ENCODE measurements at regions not wholly inside any gene's neighbourhood (a gene's known extent, or its start where the extent isn't known, plus 50 kb on each side); places are given as distances from the start of the nearest gene placed in this dataset.

- TF ChIP-seq CTCF (IDR thresholded peaks at IDR 0.05; ENCODE audit: low read length) (no peak), EZH2 (IDR thresholded peaks at IDR 0.05; ENCODE audit: borderline replicate concordance, low read length) (no peak)
These were observed 140.0 kb upstream of the TMCC3 start for GRCh38 chr12:94790370-94790769.
